MM.1S (cell line): ENCODE measurements at regions not wholly inside any gene's neighbourhood (a gene's known extent, or its start where the extent isn't known, plus 50 kb on each side); places are given as distances from the start of the nearest gene placed in this dataset.

ENCODE experiments used
- DNase-seq: peaks from one replicate; pipeline ENCODE4 v3.0.0-alpha.2; 2015
- H2AFZ ChIP-seq: fragments of 300-600 bp; sonication (generic); 2 replicates; pipeline ENCODE4 v1.6.0; 2016; ENCODE audit warnings: antibody characterized with exemption, low read length
- H3F3A ChIP-seq: fragments of 300-600 bp; sonication (generic); 2 replicates; pipeline ENCODE4 v1.6.1; 2016; ENCODE audit warnings: mild to moderate bottlenecking, antibody characterized with exemption, low read length, moderate library complexity, mixed read lengths; ENCODE audit not compliant: insufficient read depth
- H3K27ac ChIP-seq: fragments of 300-600 bp; sonication (generic); 2 replicates; pipeline ENCODE4 v1.5.1; 2016; ENCODE audit warnings: mild to moderate bottlenecking, low read length
- H3K27me3 ChIP-seq: fragments of 300-600 bp; sonication (generic); replicated peaks from 2 replicates; pipeline ENCODE4 v1.6.0; 2016; ENCODE audit warnings: low read length; ENCODE audit not compliant: insufficient read depth
- H3K36me3 ChIP-seq: fragments of 300-600 bp; sonication (generic); replicated peaks from 2 replicates; pipeline ENCODE4 v1.6.1; 2016; ENCODE audit warnings: mild to moderate bottlenecking, low read length, mixed read lengths; ENCODE audit not compliant: insufficient read depth
- H3K4me1 ChIP-seq: fragments of 300-600 bp; sonication (generic); 2 replicates; pipeline ENCODE4 v1.6.1; 2016; ENCODE audit warnings: low read length, mixed read lengths
- H3K4me2 ChIP-seq: fragments of 300-600 bp; sonication (generic); 2 replicates; pipeline ENCODE4 v1.6.0; 2016; ENCODE audit warnings: low read depth, low read length
- H3K4me3 ChIP-seq: fragments of 300-600 bp; sonication (generic); 2 replicates; pipeline ENCODE4 v1.5.1; 2016; ENCODE audit warnings: low read length, mixed read lengths
- H3K79me2 ChIP-seq: fragments of 300-600 bp; sonication (generic); 2 replicates; pipeline ENCODE4 v1.6.1; 2016; ENCODE audit warnings: mixed run types, low read length, mixed read lengths
- H3K9ac ChIP-seq: fragments of 300-600 bp; sonication (generic); 2 replicates; pipeline ENCODE4 v1.6.1; 2016; ENCODE audit warnings: low read length, mixed read lengths
- H3K9me2 ChIP-seq: fragments of 300-600 bp; sonication (generic); replicated peaks from 2 replicates; pipeline ENCODE4 v1.6.1; 2016; ENCODE audit warnings: mild to moderate bottlenecking, low read length, mixed read lengths; ENCODE audit not compliant: insufficient read depth
- H3K9me3 ChIP-seq: fragments of 300-600 bp; sonication (generic); replicated peaks from 2 replicates; pipeline ENCODE4 v1.6.1; 2016; ENCODE audit warnings: mild to moderate bottlenecking, low read length, mixed read lengths; ENCODE audit not compliant: insufficient read depth
- H4K20me1 ChIP-seq: fragments of 300-600 bp; sonication (generic); 2 replicates; pipeline ENCODE4 v1.6.1; 2016; ENCODE audit warnings: mild to moderate bottlenecking, low read length, moderate library complexity, mixed read lengths; ENCODE audit not compliant: insufficient read depth
- CTCF ChIP-seq: fragments of 300-600 bp; sonication (generic); IDR thresholded peaks from 2 replicates; pipeline ENCODE4 v1.5.1; 2016; ENCODE audit warnings: antibody characterized with exemption, low read length, mixed read lengths

DNA sequence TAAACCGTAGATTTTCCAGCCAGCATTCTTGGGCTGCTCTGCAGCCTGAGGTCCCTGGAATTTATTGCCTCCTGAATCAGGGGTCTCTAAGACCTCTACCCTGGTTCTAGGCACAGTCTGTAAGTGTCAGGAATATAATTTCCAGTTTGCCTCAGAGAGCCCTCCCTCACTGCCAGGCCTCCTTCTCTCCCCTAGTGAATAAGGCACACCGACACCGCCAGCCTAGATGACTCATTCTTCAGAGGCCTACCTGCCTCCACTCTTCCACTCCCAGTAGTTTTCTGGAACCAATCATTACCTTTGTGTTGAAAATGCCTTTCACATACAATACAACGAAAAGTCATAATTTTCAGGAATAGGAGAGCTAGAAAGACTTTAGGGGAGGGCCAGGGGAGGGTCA, 50.3 kb upstream of the ARHGEF9 start:
- H3K27me3 ChIP-seq: no peaks in the 10 kb centered on the region
- no peaks in the 10 kb centered on the region for H4K20me1 ChIP-seq
- no peaks in the 10 kb centered on the region for H3K4me1 ChIP-seq
- H3K4me2 ChIP-seq: no peak overlapping the region
- H3F3A ChIP-seq: no peaks in the 10 kb centered on the region
- no peak overlapping the region for H3K4me3 ChIP-seq
- DNase-seq: no peak
- no peak overlapping the region for H2AFZ ChIP-seq
- no peak overlapping the region for H3K9ac ChIP-seq
- no peak overlapping the region for H3K27ac ChIP-seq
- no peaks in the 10 kb centered on the region for H3K9me2 ChIP-seq
- H3K9me3 ChIP-seq: no peaks in the 10 kb centered on the region
- TF ChIP-seq CTCF: no peak
- H3K79me2 ChIP-seq: no peaks in the 10 kb centered on the region
- H3K36me3 ChIP-seq: no peaks in the 10 kb centered on the region
